ENCODE measurements at regions not wholly inside any gene's neighbourhood (a gene's known extent, or its start where the extent isn't known, plus 50 kb on each side); places are given as distances from the start of the nearest gene placed in this dataset.

GRCh38 chr10:2459713-2460112, 607.6 kb upstream of the PFKP start:
- DNase-seq (ENCODE audit: low read depth in 2 of 2), result no peak

- no peak for DNase-seq (ENCODE audit: low read depth in 2 of 2)
Measured at GRCh38 chr10:2456834-2457233, 610.5 kb upstream of the PFKP start.

- no peak for DNase-seq (ENCODE audit: low read depth in 2 of 2)
Measured at GRCh38 chr10:2445370-2445769, 622.0 kb upstream of the PFKP start.

GRCh38 chr10:2439983-2440382, 627.4 kb upstream of the PFKP start:
- DNase-seq (ENCODE audit: low read depth in 2 of 2), result no peak

- no peak for DNase-seq (ENCODE audit: low read depth in 2 of 2)
Measured at GRCh38 chr10:2439000-2439399, 628.3 kb upstream of the PFKP start.

- DNase-seq (ENCODE audit: low read depth in 2 of 2), result no peak
Measured at GRCh38 chr10:2438248-2438939, 629.0 kb upstream of the PFKP start.

- DNase-seq (ENCODE audit: low read depth in 2 of 2), result no peak
Measured at GRCh38 chr10:2436933-2437332, 630.4 kb upstream of the PFKP start.

GRCh38 chr10:2431961-2432360, 635.4 kb upstream of the PFKP start:
- no peak for DNase-seq (ENCODE audit: low read depth in 2 of 2)

GRCh38 chr10:2427412-2427811, 639.9 kb upstream of the PFKP start:
- DNase-seq (ENCODE audit: low read depth in 2 of 2), result no peak

GRCh38 chr10:2425320-2425719, 642.0 kb upstream of the PFKP start:
- DNase-seq (ENCODE audit: low read depth in 2 of 2), result no peak

GRCh38 chr10:2414562-2414961, 652.8 kb upstream of the PFKP start:
- DNase-seq (ENCODE audit: low read depth in 2 of 2), result no peak

GRCh38 chr10:2414039-2414438, 653.3 kb upstream of the PFKP start:
- no peak for DNase-seq (ENCODE audit: low read depth in 2 of 2)

- DNase-seq (ENCODE audit: low read depth in 2 of 2), result no peak
Measured at GRCh38 chr10:2410049-2410448, 657.3 kb upstream of the PFKP start.

GRCh38 chr10:2401459-2401858, 664.1 kb upstream of the ADARB2 start:
- DNase-seq (ENCODE audit: low read depth in 2 of 2), result no peak

GRCh38 chr10:2399482-2399881, 662.2 kb upstream of the ADARB2 start:
- DNase-seq (ENCODE audit: low read depth in 2 of 2), result no peak

GRCh38 chr10:2392145-2392812, 655.0 kb upstream of the ADARB2 start:
- DNase-seq (ENCODE audit: low read depth in 2 of 2), result no peak

GRCh38 chr10:2387672-2388071, 650.3 kb upstream of the ADARB2 start:
- DNase-seq (ENCODE audit: low read depth in 2 of 2), result no peak

GRCh38 chr10:2387261-2387660, 649.9 kb upstream of the ADARB2 start:
- no peak for DNase-seq (ENCODE audit: low read depth in 2 of 2)

- no peak for DNase-seq (ENCODE audit: low read depth in 2 of 2)
Measured at GRCh38 chr10:2380218-2380617, 642.9 kb upstream of the ADARB2 start.

GRCh38 chr10:2367083-2367482, 629.8 kb upstream of the ADARB2 start:
- no peak for DNase-seq (ENCODE audit: low read depth in 2 of 2)

GRCh38 chr10:2366264-2366931, 629.1 kb upstream of the ADARB2 start:
- DNase-seq (ENCODE audit: low read depth in 2 of 2), result no peak

GRCh38 chr10:2362331-2362730, 625.0 kb upstream of the ADARB2 start:
- DNase-seq (ENCODE audit: low read depth in 2 of 2), result no peak

- DNase-seq (ENCODE audit: low read depth in 2 of 2), result no peak
Measured at GRCh38 chr10:2358586-2358985, 621.3 kb upstream of the ADARB2 start.

Data from stimulated activated CD8-positive, alpha-beta memory T cell treated with anti-CD3 and anti-CD28 coated beads, Interleukin-2, amount 100 ng/mL, for 1 hour (primary cell).